ENCODE measurements at regions not wholly inside any gene's neighbourhood (a gene's known extent, or its start where the extent isn't known, plus 50 kb on each side); places are given as distances from the start of the nearest gene placed in this dataset.

- TF ChIP-seq REST (IDR thresholded peaks at IDR 0.05; ENCODE audit: insufficient replicate concordance, low read depth) = no peak
- no peak for TF ChIP-seq CTCF (IDR thresholded peaks at IDR 0.05; ENCODE audit: insufficient read depth, low read length)
- no peak for TF ChIP-seq POLR2AphosphoS5 (IDR thresholded peaks at IDR 0.05; ENCODE audit: low read depth)
- no peak for TF ChIP-seq GABPA (IDR thresholded peaks at IDR 0.05; ENCODE audit: low read depth)
Observed at GRCh38 chr2:144836635-144837350, 316.9 kb upstream of the ZEB2 start.

Measured in HL-60 (cell line).